ENCODE measurements at regions not wholly inside any gene's neighbourhood (a gene's known extent, or its start where the extent isn't known, plus 50 kb on each side); places are given as distances from the start of the nearest gene placed in this dataset.

DNA sequence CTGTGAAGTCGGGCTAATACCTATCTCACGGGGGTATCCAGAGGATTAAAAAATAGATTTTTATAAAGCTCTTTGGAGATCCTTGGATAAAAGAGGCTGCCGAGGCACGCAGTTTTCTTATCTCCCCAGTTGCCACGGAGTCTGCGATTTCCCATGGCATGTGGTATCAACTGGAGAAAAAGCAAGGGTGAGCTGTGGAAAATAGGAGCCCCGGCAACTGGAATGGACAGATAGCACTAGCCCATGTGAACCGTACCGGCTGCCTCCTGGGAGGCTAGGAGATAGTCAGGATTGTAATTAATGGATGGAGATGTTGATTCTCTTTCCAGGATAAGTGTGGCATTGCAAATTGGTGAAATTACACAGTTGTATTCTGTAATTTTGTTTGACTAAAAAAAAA lies 407.6 kb upstream of the KCNH7 start:
- H2AFZ ChIP-seq (ENCODE audit: low read length), result no peak overlapping the region
- H3K27ac ChIP-seq (ENCODE audit: low read depth, low read length, poor library complexity, severe bottlenecking), result no peak overlapping the region
- no peak for TF ChIP-seq EZH2 (IDR thresholded peaks at IDR 0.05; ENCODE audit: borderline replicate concordance, low read length)
- TF ChIP-seq, protein P1, sequence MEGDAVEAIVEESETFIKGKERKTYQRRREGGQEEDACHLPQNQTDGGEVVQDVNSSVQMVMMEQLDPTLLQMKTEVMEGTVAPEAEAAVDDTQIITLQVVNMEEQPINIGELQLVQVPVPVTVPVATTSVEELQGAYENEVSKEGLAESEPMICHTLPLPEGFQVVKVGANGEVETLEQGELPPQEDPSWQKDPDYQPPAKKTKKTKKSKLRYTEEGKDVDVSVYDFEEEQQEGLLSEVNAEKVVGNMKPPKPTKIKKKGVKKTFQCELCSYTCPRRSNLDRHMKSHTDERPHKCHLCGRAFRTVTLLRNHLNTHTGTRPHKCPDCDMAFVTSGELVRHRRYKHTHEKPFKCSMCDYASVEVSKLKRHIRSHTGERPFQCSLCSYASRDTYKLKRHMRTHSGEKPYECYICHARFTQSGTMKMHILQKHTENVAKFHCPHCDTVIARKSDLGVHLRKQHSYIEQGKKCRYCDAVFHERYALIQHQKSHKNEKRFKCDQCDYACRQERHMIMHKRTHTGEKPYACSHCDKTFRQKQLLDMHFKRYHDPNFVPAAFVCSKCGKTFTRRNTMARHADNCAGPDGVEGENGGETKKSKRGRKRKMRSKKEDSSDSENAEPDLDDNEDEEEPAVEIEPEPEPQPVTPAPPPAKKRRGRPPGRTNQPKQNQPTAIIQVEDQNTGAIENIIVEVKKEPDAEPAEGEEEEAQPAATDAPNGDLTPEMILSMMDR (IDR thresholded peaks at IDR 0.05; ENCODE audit: low read length), result no peak
- no peaks in the 10 kb centered on the region for H3K79me2 ChIP-seq (ENCODE audit: insufficient read depth, low read length)
- H3K27me3 ChIP-seq (ENCODE audit: insufficient read depth, low read length), result no peaks in the 10 kb centered on the region
- no peak overlapping the region for H3K4me3 ChIP-seq (ENCODE audit: low read depth, low read length, poor library complexity, severe bottlenecking)
- no peak overlapping the region for H3K4me2 ChIP-seq (ENCODE audit: low read length)
- no peaks in the 10 kb centered on the region for H4K20me1 ChIP-seq (ENCODE audit: insufficient read depth, low read length)
- no peaks in the 10 kb centered on the region for H3F3A ChIP-seq (ENCODE audit: insufficient read depth, low read length)
- H3K9ac ChIP-seq (ENCODE audit: low read length), result no peak overlapping the region
- H3K36me3 ChIP-seq (ENCODE audit: insufficient read depth, low read length), result no peaks in the 10 kb centered on the region
- H3K4me1 ChIP-seq (ENCODE audit: insufficient read depth, low read length, severe bottlenecking), result no peaks in the 10 kb centered on the region
- H3K9me3 ChIP-seq (ENCODE audit: low read length), result no peaks in the 10 kb centered on the region
- no peaks in the 10 kb centered on the region for H3K9me2 ChIP-seq (ENCODE audit: low read depth, low read length)

DNA sequence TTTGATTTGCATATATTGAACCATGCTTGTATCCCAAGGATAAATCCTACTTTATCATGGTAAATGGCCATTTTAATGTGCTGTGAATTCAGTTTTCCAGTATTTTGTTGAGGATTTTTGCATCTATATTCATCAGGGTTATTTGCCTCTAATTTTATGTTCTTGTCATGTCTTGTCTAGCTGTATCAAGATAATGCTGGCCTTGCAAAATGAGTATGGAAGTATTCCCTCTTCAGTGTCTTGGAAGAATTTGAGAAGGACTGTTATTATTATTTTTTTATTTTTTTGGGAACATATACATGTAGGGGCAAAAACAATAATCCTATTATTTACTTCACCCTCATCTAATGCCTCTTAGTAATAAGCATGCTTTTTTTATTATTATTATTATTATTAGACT lies 398.0 kb upstream of the KCNH7 start:
- no peak overlapping the region for H3K27ac ChIP-seq (ENCODE audit: low read depth, low read length, poor library complexity, severe bottlenecking)
- no peaks in the 10 kb centered on the region for H3K9me3 ChIP-seq (ENCODE audit: low read length)
- H4K20me1 ChIP-seq (ENCODE audit: insufficient read depth, low read length), result no peaks in the 10 kb centered on the region
- no peak overlapping the region for H3K4me2 ChIP-seq (ENCODE audit: low read length)
- H3K27me3 ChIP-seq (ENCODE audit: insufficient read depth, low read length), result no peaks in the 10 kb centered on the region
- no peaks in the 10 kb centered on the region for H3K4me1 ChIP-seq (ENCODE audit: insufficient read depth, low read length, severe bottlenecking)
- no peaks in the 10 kb centered on the region for H3K9me2 ChIP-seq (ENCODE audit: low read depth, low read length)
- H2AFZ ChIP-seq (ENCODE audit: low read length), result no peak overlapping the region
- TF ChIP-seq, protein P1 (IDR thresholded peaks at IDR 0.05; ENCODE audit: low read length), result no peak
- TF ChIP-seq EZH2 (IDR thresholded peaks at IDR 0.05; ENCODE audit: borderline replicate concordance, low read length), result no peak
- H3F3A ChIP-seq (ENCODE audit: insufficient read depth, low read length), result no peaks in the 10 kb centered on the region
- no peak overlapping the region for H3K4me3 ChIP-seq (ENCODE audit: low read depth, low read length, poor library complexity, severe bottlenecking)
- H3K36me3 ChIP-seq (ENCODE audit: insufficient read depth, low read length), result no peaks in the 10 kb centered on the region
- no peaks in the 10 kb centered on the region for H3K79me2 ChIP-seq (ENCODE audit: insufficient read depth, low read length)
- no peak overlapping the region for H3K9ac ChIP-seq (ENCODE audit: low read length)

DNA sequence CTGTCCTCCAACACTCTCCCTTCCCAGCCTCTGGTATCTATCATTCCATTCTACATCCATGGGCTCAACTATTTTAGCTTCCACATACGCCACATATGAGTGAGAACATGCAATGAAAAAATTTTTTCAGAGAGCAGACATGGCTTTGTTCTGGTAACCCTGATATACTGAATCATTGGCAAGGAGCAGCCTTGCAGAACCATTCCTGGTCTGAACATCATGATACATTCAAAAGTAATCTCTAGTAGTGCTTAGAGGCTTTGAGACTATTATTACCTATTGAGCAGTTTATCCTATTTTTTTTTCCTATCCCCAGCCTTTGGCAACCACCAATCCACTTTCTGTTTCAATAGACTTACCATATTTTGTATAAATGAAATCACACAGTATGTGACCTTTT lies 393.1 kb upstream of the KCNH7 start:
- H3K4me2 ChIP-seq (ENCODE audit: low read length), result no peak overlapping the region
- no peaks in the 10 kb centered on the region for H3K36me3 ChIP-seq (ENCODE audit: insufficient read depth, low read length)
- no peak overlapping the region for H3K4me3 ChIP-seq (ENCODE audit: low read depth, low read length, poor library complexity, severe bottlenecking)
- no peaks in the 10 kb centered on the region for H3K9me2 ChIP-seq (ENCODE audit: low read depth, low read length)
- TF ChIP-seq, protein P1 (IDR thresholded peaks at IDR 0.05; ENCODE audit: low read length), result no peak
- no peak for TF ChIP-seq EZH2 (IDR thresholded peaks at IDR 0.05; ENCODE audit: borderline replicate concordance, low read length)
- no peaks in the 10 kb centered on the region for H3F3A ChIP-seq (ENCODE audit: insufficient read depth, low read length)
- H2AFZ ChIP-seq (ENCODE audit: low read length), result no peak overlapping the region
- H3K9me3 ChIP-seq (ENCODE audit: low read length), result no peaks in the 10 kb centered on the region
- no peaks in the 10 kb centered on the region for H3K79me2 ChIP-seq (ENCODE audit: insufficient read depth, low read length)
- no peak overlapping the region for H3K27ac ChIP-seq (ENCODE audit: low read depth, low read length, poor library complexity, severe bottlenecking)
- no peaks in the 10 kb centered on the region for H3K27me3 ChIP-seq (ENCODE audit: insufficient read depth, low read length)
- H3K9ac ChIP-seq (ENCODE audit: low read length), result no peak overlapping the region
- no peaks in the 10 kb centered on the region for H3K4me1 ChIP-seq (ENCODE audit: insufficient read depth, low read length, severe bottlenecking)
- H4K20me1 ChIP-seq (ENCODE audit: insufficient read depth, low read length), result no peaks in the 10 kb centered on the region

Measured in OCI-LY1 (cell line).